ENCODE measurements at regions not wholly inside any gene's neighbourhood (a gene's known extent, or its start where the extent isn't known, plus 50 kb on each side); places are given as distances from the start of the nearest gene placed in this dataset.

GRCh38 chr6:96460052-96460700 lies 61.4 kb upstream of the UFL1 start:
- POLR2A ChIA-PET (ENCODE audit: partially characterized antibody): no interaction called here
- no peak for FAIRE-seq
- H3K56ac ChIP-seq (replicated peaks; ENCODE audit: insufficient read length, low read depth, low read length): no peak overlapping the region
- H4K91ac ChIP-seq (replicated peaks; ENCODE audit: insufficient read length, low read length): no peak overlapping the region
- H2BK15ac ChIP-seq (ENCODE audit: low read length): no peak overlapping the region
- H2AK5ac ChIP-seq (ENCODE audit: low read depth, low read length): no peak overlapping the region
- H2BK12ac ChIP-seq (ENCODE audit: low read depth, low read length): no peak overlapping the region
- H4K8ac ChIP-seq (ENCODE audit: extremely low read depth, insufficient read depth, low read length): no peak overlapping the region
- H2BK120ac ChIP-seq (replicated peaks; ENCODE audit: low read depth, low read length): no peak overlapping the region
- no peak overlapping the region for H2AFZ ChIP-seq (ENCODE audit: low read length)
- CTCF ChIA-PET (ENCODE audit: partially characterized antibody): interaction anchor here (0.9 to 1.2 kb wide), 3 partner anchors 9 to 29 kb away, joined by 3 to 4 read pairs (median 3); no protein-coding TSS in a partner anchor
- H3K79me2 ChIP-seq (ENCODE audit: control insufficient read depth in 1 of 2, insufficient read depth in 2 of 2, low read length in 2 of 2): no peaks in the 10 kb centered on the region
- no peak overlapping the region for H3K4me3 ChIP-seq (ENCODE audit: extremely low read depth in 1 of 4, insufficient read depth in 2 of 4, low read depth in 3 of 4, low read length in 4 of 4)
- 85% methylated on average over 6 of the region's 6 CpGs; no CpG with 5 or more reads in 1 of the 2 experiments for WGBS, 2 experiments (ENCODE audit: extremely low coverage in 1 of 2, insufficient coverage in 1 of 2, insufficient read length in 1 of 2, insufficient replicate concordance in 2 of 2, low coverage in 1 of 2, low lambda C conversion rate in 2 of 2, missing lambda C conversion rate in 1 of 2)
- no peaks in the 10 kb centered on the region for H3K4me1 ChIP-seq (replicated peaks in 1 of 4; ENCODE audit: control insufficient read depth in 3 of 4, insufficient read depth in 4 of 4, low read length in 3 of 4)
- no peak overlapping the region for H3K4ac ChIP-seq (replicated peaks; ENCODE audit: insufficient read length, low read depth, low read length)
- H3K27ac ChIP-seq (ENCODE audit: low read depth, low read length): no peak overlapping the region
- DNase-seq (ENCODE audit: low read depth in 1 of 2, low spot score in 2 of 2): no peak
- no peak overlapping the region for H3K4me2 ChIP-seq (ENCODE audit: insufficient read depth in 1 of 2, low read depth in 2 of 2, low read length in 2 of 2)
- H4K20me1 ChIP-seq (replicated peaks in 1 of 2; ENCODE audit: control insufficient read depth in 1 of 2, insufficient read depth in 2 of 2, low read length in 2 of 2): no peaks in the 10 kb centered on the region
- no peak overlapping the region for H2BK20ac ChIP-seq (ENCODE audit: low read length)
- no peaks in the 10 kb centered on the region for H3K27me3 ChIP-seq (replicated peaks in 1 of 4; ENCODE audit: control insufficient read depth in 3 of 4, extremely low read depth in 1 of 4, insufficient read depth in 3 of 4, low read length in 3 of 4)
- H3K23ac ChIP-seq (ENCODE audit: insufficient read length): no peak overlapping the region
- H4K5ac ChIP-seq (ENCODE audit: insufficient read length, low read depth, low read length): no peak overlapping the region
- H3K79me1 ChIP-seq (ENCODE audit: low read depth, low read length): no peaks in the 10 kb centered on the region
- no peaks in the 10 kb centered on the region for H3K23me2 ChIP-seq (ENCODE audit: low read depth, low read length)
- no peak overlapping the region for H3K18ac ChIP-seq (ENCODE audit: extremely low read depth, low read length)
- no peak overlapping the region for H3K14ac ChIP-seq (ENCODE audit: insufficient read length)
- no peak overlapping the region for H2BK5ac ChIP-seq (ENCODE audit: low read depth, low read length)
- no peak overlapping the region for H3K9ac ChIP-seq (replicated peaks in 1 of 4; ENCODE audit: extremely low read depth in 1 of 4, low read depth in 3 of 4, low read length in 3 of 4)
- no peaks in the 10 kb centered on the region for H3K9me3 ChIP-seq (ENCODE audit: insufficient read depth in 2 of 2, low read depth in 1 of 2, low read length in 1 of 2)
- H3K36me3 ChIP-seq (ENCODE audit: control insufficient read depth in 2 of 4, insufficient read depth in 4 of 4, low read length in 3 of 4): no peaks in the 10 kb centered on the region
- TF ChIP-seq HDAC2 (IDR thresholded peaks at IDR 0.05; ENCODE audit: borderline replicate concordance in 1 of 2, low read depth in 2 of 2, low read length in 2 of 2) (no peak), EZH2 (IDR thresholded peaks at IDR 0.05; ENCODE audit: low read depth, low read length, severe bottlenecking) (no peak), TBP (IDR thresholded peaks at IDR 0.05; ENCODE audit: low read depth, low read length) (no peak)
